ENCODE measurements at regions not wholly inside any gene's neighbourhood (a gene's known extent, or its start where the extent isn't known, plus 50 kb on each side); places are given as distances from the start of the nearest gene placed in this dataset.

DNA sequence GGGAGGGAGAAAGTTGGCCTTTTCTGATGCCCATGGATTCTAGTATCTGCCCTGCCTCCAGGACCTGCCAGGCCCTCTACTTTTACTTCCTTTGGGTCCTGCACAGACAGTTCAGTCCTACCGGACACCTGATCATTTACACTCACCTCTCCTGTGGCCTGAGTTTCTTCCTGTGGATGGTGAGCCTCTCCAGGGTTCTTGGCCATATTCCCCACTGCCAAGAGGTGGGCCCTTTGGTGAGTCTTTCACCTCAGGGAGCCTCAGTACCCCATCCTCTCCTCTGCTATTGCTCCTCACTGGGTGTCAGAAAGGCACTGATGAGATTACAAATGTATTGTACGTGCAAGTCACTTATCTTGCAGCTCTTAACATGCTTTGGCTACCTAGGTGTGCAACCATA is 81.4 kb upstream of the ETV3 start:
- no peaks in the 10 kb centered on the region for H3K27me3 ChIP-seq (ENCODE audit: insufficient read depth, low read length)
- H3K9me3 ChIP-seq (ENCODE audit: insufficient read depth, low read depth, low read length), result no peaks in the 10 kb centered on the region
- H3K27ac ChIP-seq (ENCODE audit: low read depth, low read length), result no peak overlapping the region
- no peaks in the 10 kb centered on the region for H3K36me3 Mint-ChIP-seq (ENCODE audit: low read depth, unreplicated experiment)
- no peak overlapping the region for H3K9ac ChIP-seq (ENCODE audit: low read length)
- H3K27ac Mint-ChIP-seq (ENCODE audit: unreplicated experiment), result no peak overlapping the region
- H3K79me2 ChIP-seq (ENCODE audit: insufficient read depth, low read length), result no peaks in the 10 kb centered on the region
- H3K4me1 Mint-ChIP-seq (ENCODE audit: low read depth, unreplicated experiment), result no peaks in the 10 kb centered on the region
- TF ChIP-seq CTCF (IDR thresholded peaks at IDR 0.05; ENCODE audit: insufficient read depth, low read depth, low read length), result no peak
- TF ChIP-seq EZH2 (IDR thresholded peaks at IDR 0.05; ENCODE audit: insufficient read depth, low read length), result no peak
- no peak overlapping the region for H3K4me3 Mint-ChIP-seq (ENCODE audit: unreplicated experiment)
- H3K27me3 Mint-ChIP-seq (ENCODE audit: low read depth, unreplicated experiment), result peaks cover 16% of the 10 kb centered on the region
- no peaks in the 10 kb centered on the region for H3K4me1 ChIP-seq (ENCODE audit: insufficient read depth, low read length)
- H3K9me3 Mint-ChIP-seq (ENCODE audit: unreplicated experiment), result peaks cover 5% of the 10 kb centered on the region
- no peak overlapping the region for H2AFZ ChIP-seq (ENCODE audit: low read depth, low read length)
- no peak overlapping the region for H3K4me2 ChIP-seq (ENCODE audit: low read length)
- H4K20me1 ChIP-seq (ENCODE audit: insufficient read depth, low read length), result no peaks in the 10 kb centered on the region
- FAIRE-seq, result no peak
- H3K36me3 ChIP-seq (ENCODE audit: insufficient read depth, low read length), result no peaks in the 10 kb centered on the region
- no peak overlapping the region for H3K4me3 ChIP-seq (ENCODE audit: insufficient read depth, low read depth, low read length)
- DNase-seq (ENCODE audit: low read depth), result no peak

DNA sequence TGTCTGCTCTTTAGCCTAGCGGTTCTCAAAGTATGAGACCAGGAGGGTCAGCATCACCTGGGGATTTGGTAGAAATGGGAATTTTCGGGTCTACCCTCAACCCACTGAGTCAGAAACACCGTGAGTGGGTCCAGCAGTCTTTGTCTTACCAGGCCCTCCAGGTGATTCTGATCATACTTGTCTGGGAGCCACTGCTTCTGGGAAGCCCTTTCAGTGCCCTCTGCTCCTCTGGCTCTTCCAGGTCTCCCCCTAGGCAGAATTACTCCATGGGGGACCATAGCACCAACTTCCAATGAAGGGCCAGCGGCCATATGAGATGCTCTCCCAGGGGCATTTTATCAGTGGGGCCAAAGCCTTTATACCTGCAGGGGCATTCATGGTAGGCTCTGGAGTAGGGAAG is 81.0 kb upstream of the ETV3 start:
- H3K9ac ChIP-seq (ENCODE audit: low read length), result no peak overlapping the region
- H3K27ac ChIP-seq (ENCODE audit: low read depth, low read length), result no peak overlapping the region
- no peak overlapping the region for H3K27ac Mint-ChIP-seq (ENCODE audit: unreplicated experiment)
- H3K27me3 Mint-ChIP-seq (ENCODE audit: low read depth, unreplicated experiment), result peaks cover 16% of the 10 kb centered on the region
- peaks cover 7% of the 10 kb centered on the region for H3K9me3 Mint-ChIP-seq (ENCODE audit: unreplicated experiment)
- no peaks in the 10 kb centered on the region for H3K36me3 ChIP-seq (ENCODE audit: insufficient read depth, low read length)
- no peak overlapping the region for H3K4me3 Mint-ChIP-seq (ENCODE audit: unreplicated experiment)
- H2AFZ ChIP-seq (ENCODE audit: low read depth, low read length), result no peak overlapping the region
- no peaks in the 10 kb centered on the region for H3K4me1 Mint-ChIP-seq (ENCODE audit: low read depth, unreplicated experiment)
- TF ChIP-seq EZH2 (IDR thresholded peaks at IDR 0.05; ENCODE audit: insufficient read depth, low read length) (no peak), CTCF (IDR thresholded peaks at IDR 0.05; ENCODE audit: insufficient read depth, low read depth, low read length) (no peak)
- no peaks in the 10 kb centered on the region for H3K27me3 ChIP-seq (ENCODE audit: insufficient read depth, low read length)
- no peak overlapping the region for H3K4me3 ChIP-seq (ENCODE audit: insufficient read depth, low read depth, low read length)
- no peaks in the 10 kb centered on the region for H4K20me1 ChIP-seq (ENCODE audit: insufficient read depth, low read length)
- FAIRE-seq (no peak), DNase-seq (ENCODE audit: low read depth) (no peak)
- no peak overlapping the region for H3K4me2 ChIP-seq (ENCODE audit: low read length)
- H3K79me2 ChIP-seq (ENCODE audit: insufficient read depth, low read length), result no peaks in the 10 kb centered on the region
- no peaks in the 10 kb centered on the region for H3K36me3 Mint-ChIP-seq (ENCODE audit: low read depth, unreplicated experiment)
- no peaks in the 10 kb centered on the region for H3K4me1 ChIP-seq (ENCODE audit: insufficient read depth, low read length)
- no peaks in the 10 kb centered on the region for H3K9me3 ChIP-seq (ENCODE audit: insufficient read depth, low read depth, low read length)

DNA sequence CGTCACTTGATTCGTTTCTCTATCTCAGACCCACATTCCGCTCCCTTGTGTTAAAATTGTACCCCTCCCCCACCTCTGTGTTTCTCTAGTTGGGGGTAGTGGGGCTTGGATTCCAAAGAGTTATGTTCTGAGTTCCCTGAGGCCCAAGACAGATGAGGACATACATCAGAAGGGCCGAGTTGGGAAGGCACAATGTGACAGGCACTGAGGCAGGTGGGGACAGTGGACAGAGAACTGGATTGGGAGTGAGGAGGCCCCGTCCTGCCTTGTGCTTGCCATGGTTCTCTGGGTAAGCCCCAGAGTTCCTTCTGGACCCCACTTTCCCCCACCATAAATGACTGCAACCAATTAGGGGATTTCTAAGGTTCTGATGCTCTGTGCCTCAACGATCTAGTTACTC is 80.5 kb upstream of the ETV3 start:
- H3K9ac ChIP-seq (ENCODE audit: low read length), result no peak overlapping the region
- no peaks in the 10 kb centered on the region for H3K36me3 ChIP-seq (ENCODE audit: insufficient read depth, low read length)
- H2AFZ ChIP-seq (ENCODE audit: low read depth, low read length), result no peak overlapping the region
- H3K9me3 ChIP-seq (ENCODE audit: insufficient read depth, low read depth, low read length), result no peaks in the 10 kb centered on the region
- Mint-ChIP-seq H3K27me3 (ENCODE audit: low read depth, unreplicated experiment) (peaks cover 16% of the 10 kb centered on the region), H3K4me3 (ENCODE audit: unreplicated experiment) (no peak overlapping the region), H3K27ac (ENCODE audit: unreplicated experiment) (no peak overlapping the region), H3K4me1 (ENCODE audit: low read depth, unreplicated experiment) (no peaks in the 10 kb centered on the region), H3K36me3 (ENCODE audit: low read depth, unreplicated experiment) (no peaks in the 10 kb centered on the region), H3K9me3 (ENCODE audit: unreplicated experiment) (peaks cover 11% of the 10 kb centered on the region)
- no peak for TF ChIP-seq EZH2 (IDR thresholded peaks at IDR 0.05; ENCODE audit: insufficient read depth, low read length)
- TF ChIP-seq CTCF (IDR thresholded peaks at IDR 0.05; ENCODE audit: insufficient read depth, low read depth, low read length), result no peak
- no peaks in the 10 kb centered on the region for H3K27me3 ChIP-seq (ENCODE audit: insufficient read depth, low read length)
- H3K4me3 ChIP-seq (ENCODE audit: insufficient read depth, low read depth, low read length), result no peak overlapping the region
- FAIRE-seq (no peak), DNase-seq (ENCODE audit: low read depth) (no peak)
- H3K27ac ChIP-seq (ENCODE audit: low read depth, low read length), result no peak overlapping the region
- no peak overlapping the region for H3K4me2 ChIP-seq (ENCODE audit: low read length)
- no peaks in the 10 kb centered on the region for H3K4me1 ChIP-seq (ENCODE audit: insufficient read depth, low read length)
- H3K79me2 ChIP-seq (ENCODE audit: insufficient read depth, low read length), result no peaks in the 10 kb centered on the region
- no peaks in the 10 kb centered on the region for H4K20me1 ChIP-seq (ENCODE audit: insufficient read depth, low read length)
